Neuronal stem cell (in vitro differentiated cells): ENCODE measurements at regions not wholly inside any gene's neighbourhood (a gene's known extent, or its start where the extent isn't known, plus 50 kb on each side); places are given as distances from the start of the nearest gene placed in this dataset.

Source experiments
- DNase-seq: peaks from one replicate; pipeline ENCODE4 v3.0.0-alpha.2; 2013; ENCODE audit warnings: low spot score
- H2AFZ ChIP-seq: one replicate; pipeline ENCODE4 v1.6.1; 2013; ENCODE audit warnings: mild to moderate bottlenecking, low read length, inconsistent platforms
- H2AK5ac ChIP-seq: 2 replicates; pipeline ENCODE4 v1.6.1; 2013; ENCODE audit warnings: low read depth, mild to moderate bottlenecking, inconsistent platforms, low read length, moderate library complexity, mixed read lengths
- H2BK120ac ChIP-seq: 2 replicates; pipeline ENCODE4 v1.6.1; 2013; ENCODE audit warnings: low read depth, mild to moderate bottlenecking, inconsistent platforms, low read length, moderate library complexity, mixed read lengths
- H2BK12ac ChIP-seq: one replicate; pipeline ENCODE4 v1.6.1; 2013; ENCODE audit warnings: low read length, inconsistent platforms
- H2BK15ac ChIP-seq: 2 replicates; pipeline ENCODE4 v1.6.1; 2013; ENCODE audit warnings: mild to moderate bottlenecking, low read length, inconsistent platforms, mixed read lengths
- H2BK5ac ChIP-seq: one replicate; pipeline ENCODE4 v1.6.1; 2013; ENCODE audit warnings: inconsistent platforms, mild to moderate bottlenecking, low read length, moderate library complexity
- H3K14ac ChIP-seq: one replicate; pipeline ENCODE4 v1.6.1; 2013; ENCODE audit warnings: low read length, inconsistent platforms
- H3K18ac ChIP-seq: 2 replicates; pipeline ENCODE4 v1.6.1; 2013; ENCODE audit warnings: low read length, inconsistent platforms
- H3K23ac ChIP-seq: 2 replicates; pipeline ENCODE4 v1.6.1; 2013; ENCODE audit warnings: low read depth, mild to moderate bottlenecking, mixed read lengths, low read length, inconsistent platforms; ENCODE audit not compliant: poor library complexity
- H3K27ac ChIP-seq: replicated peaks from 3 replicates; pipeline ENCODE4 v1.5.1; 2013; ENCODE audit warnings: low read length, inconsistent platforms
- H3K27me3 ChIP-seq, 3 experiments: 2 replicates each; pipeline ENCODE4 v1.6.1; 2013; ENCODE audit warnings: low read length in 3 of 3, mild to moderate bottlenecking in 2 of 3, inconsistent platforms in 1 of 3, low read depth in 1 of 3, mixed read lengths in 1 of 3, moderate library complexity in 1 of 3; ENCODE audit not compliant: control insufficient read depth in 3 of 3, insufficient read depth in 3 of 3
- H3K36me3 ChIP-seq, 2 donors: replicated peaks in 1 of 2; 2 replicates each; pipeline ENCODE4 v1.6.1; 2013; ENCODE audit warnings: low read length in 2 of 2; ENCODE audit not compliant: control insufficient read depth in 2 of 2, insufficient read depth in 2 of 2
- H3K4ac ChIP-seq: 2 replicates; pipeline ENCODE4 v1.6.1; 2013; ENCODE audit warnings: inconsistent platforms, mild to moderate bottlenecking, low read length, moderate library complexity
- H3K4me1 ChIP-seq, 2 donors: 1 replicate in 1 of 2; 2 replicates in 1 of 2; pipeline ENCODE4 v1.6.1; 2013; ENCODE audit warnings: low read length in 2 of 2, low read depth in 1 of 2; ENCODE audit not compliant: control insufficient read depth in 2 of 2, insufficient read depth in 1 of 2
- H3K4me2 ChIP-seq: one replicate; pipeline ENCODE4 v1.6.1; 2013; ENCODE audit warnings: mild to moderate bottlenecking, low read length, inconsistent platforms; ENCODE audit not compliant: insufficient read depth, poor library complexity, severe bottlenecking
- H3K4me3 ChIP-seq, 2 donors: 2 replicates each; pipeline ENCODE4 v1.5.1; 2013; ENCODE audit warnings: low read length in 2 of 2, mild to moderate bottlenecking in 2 of 2, inconsistent platforms in 1 of 2, moderate library complexity in 1 of 2
- H3K79me1 ChIP-seq: one replicate; pipeline ENCODE4 v1.6.1; 2013; ENCODE audit warnings: low read depth, mild to moderate bottlenecking, inconsistent platforms, low read length, moderate library complexity
- H3K9ac ChIP-seq: one replicate; pipeline ENCODE4 v1.6.1; 2013; ENCODE audit warnings: mild to moderate bottlenecking, low read depth, low read length, inconsistent platforms; ENCODE audit not compliant: poor library complexity
- H3K9me3 ChIP-seq, 2 donors: replicated peaks in 1 of 2; 2 replicates each; pipeline versions ENCODE3 to v1.6.1; 2013; ENCODE audit warnings: low read length in 2 of 2, mild to moderate bottlenecking in 2 of 2, inconsistent platforms in 1 of 2, low read depth in 1 of 2, mixed read lengths in 1 of 2, moderate library complexity in 1 of 2; ENCODE audit not compliant: control insufficient read depth in 2 of 2, insufficient read depth in 1 of 2
- H4K8ac ChIP-seq: one replicate; pipeline ENCODE4 v1.6.1; 2013; ENCODE audit warnings: low read depth, mild to moderate bottlenecking, inconsistent platforms, low read length, moderate library complexity
- H4K91ac ChIP-seq: one replicate; pipeline ENCODE4 v1.6.1; 2013; ENCODE audit warnings: low read length, low read depth, mild to moderate bottlenecking, inconsistent platforms; ENCODE audit not compliant: poor library complexity
- WGBS, 2 donors: extraction: QIAGEN DNeasy Blood & Tissue Kit; methylation state at CpG; one replicate each; pipeline ENCODE4 v1.1.7; 2013; ENCODE audit warnings: missing lambda C conversion rate in 2 of 2, mixed read lengths in 1 of 2; ENCODE audit not compliant: insufficient read length in 2 of 2, insufficient replicate concordance in 1 of 2; ENCODE audit errors: extremely low coverage in 2 of 2; 5-methylcytosine and 5-hydroxymethylcytosine counted together

DNA sequence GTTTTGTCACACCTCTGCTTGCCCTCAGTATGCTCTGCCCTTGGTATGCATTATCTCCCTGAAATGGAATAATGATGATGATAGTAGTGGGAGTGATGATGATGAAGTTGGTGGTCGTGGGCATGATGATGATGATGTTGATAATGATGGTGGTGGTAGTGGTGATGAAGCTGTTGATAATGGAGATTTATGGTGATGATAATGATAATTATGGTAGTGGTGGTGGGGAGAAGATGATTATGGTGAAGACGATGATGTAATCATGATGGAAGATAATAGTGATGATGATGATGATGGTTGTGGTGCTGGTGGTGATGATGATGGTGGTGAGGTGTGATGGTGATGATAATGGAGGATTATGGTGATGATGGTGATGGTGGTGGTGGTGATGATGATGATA is 390.1 kb upstream of the EEF2KMT start:
- Histone ChIP-seq H2BK12ac (no peak overlapping the region), H3K9ac (no peak overlapping the region), H3K23ac (no peak overlapping the region), H2BK15ac (no peak overlapping the region), H3K27me3 (no peaks in the 10 kb centered on the region), H3K18ac (no peak overlapping the region), H4K8ac (no peak overlapping the region), H3K4ac (no peak overlapping the region), H3K36me3 (no peaks in the 10 kb centered on the region), H2BK5ac (no peak overlapping the region), H3K27ac (no peak overlapping the region), H2AFZ (no peak overlapping the region), H3K14ac (no peak overlapping the region), H2BK120ac (no peak overlapping the region), H3K4me1 (peaks cover 0 to 2% of the 10 kb centered on the region in 2 donors), H3K79me1 (no peaks in the 10 kb centered on the region), H3K9me3 (no peaks in the 10 kb centered on the region), H3K4me3 (no peak overlapping the region), H3K4me2 (no peak overlapping the region), H2AK5ac (no peak overlapping the region), H4K91ac (no peak overlapping the region)
- 100% methylated on average over 1 to 2 of the region's 2 CpGs for WGBS, 2 donors
- DNase-seq, result no peak

- H3K36me3 ChIP-seq, result no peaks in the 10 kb centered on the region
- no peak overlapping the region for H2AK5ac ChIP-seq
- H3K9ac ChIP-seq, result no peak overlapping the region
- H3K4ac ChIP-seq, result no peak overlapping the region
- no peak overlapping the region for H3K18ac ChIP-seq
- H2AFZ ChIP-seq, result no peak overlapping the region
- H3K27ac ChIP-seq, result no peak overlapping the region
- H2BK5ac ChIP-seq, result no peak overlapping the region
- no peak overlapping the region for H4K91ac ChIP-seq
- no CpG with 5 or more reads among the region's 5 CpGs for WGBS, 2 donors
- H2BK15ac ChIP-seq, result no peak overlapping the region
- H3K14ac ChIP-seq, result no peak overlapping the region
- DNase-seq, result no peak
- H3K27me3 ChIP-seq, result no peaks in the 10 kb centered on the region
- no peak overlapping the region for H3K4me3 ChIP-seq
- H3K23ac ChIP-seq, result no peak overlapping the region
- H3K4me2 ChIP-seq, result no peak overlapping the region
- no peak overlapping the region for H4K8ac ChIP-seq
- H3K79me1 ChIP-seq, result no peaks in the 10 kb centered on the region
- no peak overlapping the region for H2BK120ac ChIP-seq
- H2BK12ac ChIP-seq, result no peak overlapping the region
- peaks cover 0 to 5% of the 10 kb centered on the region in 2 donors for H3K4me1 ChIP-seq
- H3K9me3 ChIP-seq, result no peaks in the 10 kb centered on the region
Observed at GRCh38 chr16:5482256-5482655, 384.7 kb upstream of the EEF2KMT start.

GRCh38 chr16:5480431-5481195 is 383.0 kb upstream of the EEF2KMT start:
- Histone ChIP-seq H3K4ac (no peak overlapping the region), H3K14ac (no peak overlapping the region), H3K36me3 (no peaks in the 10 kb centered on the region), H4K8ac (no peak overlapping the region), H3K9me3 (no peaks in the 10 kb centered on the region), H3K4me1 (peaks cover 0 to 5% of the 10 kb centered on the region in 2 donors), H2AK5ac (no peak overlapping the region), H3K27ac (no peak overlapping the region), H3K23ac (no peak overlapping the region), H2BK12ac (no peak overlapping the region), H3K4me2 (no peak overlapping the region), H2BK120ac (no peak overlapping the region), H3K27me3 (no peaks in the 10 kb centered on the region), H4K91ac (no peak overlapping the region), H2BK5ac (no peak overlapping the region), H3K18ac (no peak overlapping the region), H3K4me3 (no peak overlapping the region), H2AFZ (no peak overlapping the region), H3K9ac (no peak overlapping the region), H2BK15ac (no peak overlapping the region), H3K79me1 (no peaks in the 10 kb centered on the region)
- DNase-seq, result no peak
- WGBS, 2 donors, result no CpG with 5 or more reads among the region's 7 CpGs

- no peaks in the 10 kb centered on the region for H3K9me3 ChIP-seq
- no peak overlapping the region for H2BK5ac ChIP-seq
- H3K27me3 ChIP-seq, result no peaks in the 10 kb centered on the region
- H4K8ac ChIP-seq, result no peak overlapping the region
- no CpG with 5 or more reads among the region's 3 CpGs for WGBS, 2 donors
- no peak overlapping the region for H3K4me3 ChIP-seq
- H2BK12ac ChIP-seq, result no peak overlapping the region
- no peak overlapping the region for H3K27ac ChIP-seq
- peaks cover 0 to 5% of the 10 kb centered on the region in 2 donors for H3K4me1 ChIP-seq
- H2BK15ac ChIP-seq, result no peak overlapping the region
- H2AFZ ChIP-seq, result no peak overlapping the region
- H3K36me3 ChIP-seq, result no peaks in the 10 kb centered on the region
- no peaks in the 10 kb centered on the region for H3K79me1 ChIP-seq
- H3K9ac ChIP-seq, result no peak overlapping the region
- H3K23ac ChIP-seq, result no peak overlapping the region
- no peak overlapping the region for H2BK120ac ChIP-seq
- H4K91ac ChIP-seq, result no peak overlapping the region
- H3K18ac ChIP-seq, result no peak overlapping the region
- no peak for DNase-seq
- no peak overlapping the region for H3K4me2 ChIP-seq
- H3K14ac ChIP-seq, result no peak overlapping the region
- no peak overlapping the region for H2AK5ac ChIP-seq
- no peak overlapping the region for H3K4ac ChIP-seq
Observed at GRCh38 chr16:5479926-5480325, 382.3 kb upstream of the EEF2KMT start.
